GM21619 (cell line): ENCODE measurements at regions not wholly inside any gene's neighbourhood (a gene's known extent, or its start where the extent isn't known, plus 50 kb on each side); places are given as distances from the start of the nearest gene placed in this dataset.
"Not testable (repeated sequence)": the region's sequence is repeated elsewhere in the genome, so short reads cannot be mapped to it uniquely, and the experiment has no call there.

Source experiments
- ATAC-seq: cut with Tn5 transposase; IDR thresholded peaks from one replicate; pipeline ENCODE4 v1.9.1; 2021; ENCODE audit not compliant: unreplicated experiment

GRCh38 chr3:29011966-29012365, 268.9 kb upstream of the RBMS3 start:
- ATAC-seq: no peak

GRCh38 chr3:29022976-29023375, 257.9 kb upstream of the RBMS3 start:
- ATAC-seq: no peak

- ATAC-seq: peak; percentile 90
These were observed 254.6 kb upstream of the RBMS3 start for GRCh38 chr3:29026286-29026685.

- ATAC-seq: no peak
These were observed 253.9 kb upstream of the RBMS3 start for GRCh38 chr3:29026959-29027358.

GRCh38 chr3:29031175-29031574, 249.7 kb upstream of the RBMS3 start:
- ATAC-seq: not testable (repeated sequence)

- ATAC-seq: no peak
These were observed 247.4 kb upstream of the RBMS3 start for GRCh38 chr3:29033511-29033910.

GRCh38 chr3:29050155-29050554, 230.7 kb upstream of the RBMS3 start:
- ATAC-seq: no peak

GRCh38 chr3:29057326-29057725, 223.5 kb upstream of the RBMS3 start:
- ATAC-seq: no peak

GRCh38 chr3:29064085-29064484, 216.8 kb upstream of the RBMS3 start:
- no peak for ATAC-seq

- no peak for ATAC-seq
These were observed 215.6 kb upstream of the RBMS3 start for GRCh38 chr3:29065211-29065785.

- ATAC-seq: no peak
These were observed 213.9 kb upstream of the RBMS3 start for GRCh38 chr3:29067007-29067406.

- no peak for ATAC-seq
These were observed 209.8 kb upstream of the RBMS3 start for GRCh38 chr3:29070959-29071634.

GRCh38 chr3:29072611-29073010, 208.3 kb upstream of the RBMS3 start:
- ATAC-seq: no peak

GRCh38 chr3:29077356-29077755, 203.5 kb upstream of the RBMS3 start:
- ATAC-seq: no peak

GRCh38 chr3:29079358-29079757, 201.5 kb upstream of the RBMS3 start:
- ATAC-seq: no peak

- ATAC-seq: no peak
These were observed 199.9 kb upstream of the RBMS3 start for GRCh38 chr3:29080967-29081366.

GRCh38 chr3:29083081-29083480, 197.8 kb upstream of the RBMS3 start:
- ATAC-seq: no peak

GRCh38 chr3:29083676-29084075, 197.2 kb upstream of the RBMS3 start:
- ATAC-seq: no peak

- no peak for ATAC-seq
These were observed 192.3 kb upstream of the RBMS3 start for GRCh38 chr3:29088579-29088978.

- ATAC-seq: no peak
These were observed 189.8 kb upstream of the RBMS3 start for GRCh38 chr3:29090912-29091597.

- no peak for ATAC-seq
These were observed 189.2 kb upstream of the RBMS3 start for GRCh38 chr3:29091599-29092189.

- ATAC-seq: no peak
These were observed 188.5 kb upstream of the RBMS3 start for GRCh38 chr3:29092348-29092747.
